Adipocyte (in vitro differentiated cells): ENCODE measurements at regions not wholly inside any gene's neighbourhood (a gene's known extent, or its start where the extent isn't known, plus 50 kb on each side); places are given as distances from the start of the nearest gene placed in this dataset.
"Not testable (repeated sequence)": the region's sequence is repeated elsewhere in the genome, so short reads cannot be mapped to it uniquely, and the experiment has no call there.

Source experiments
- DNase-seq: peaks from one replicate; pipeline ENCODE4 v3.0.0-alpha.2; 2015; ENCODE audit warnings: low read depth
- H3K27me3 ChIP-seq: replicated peaks from 2 replicates; pipeline ENCODE4 v1.7.0; 2013; ENCODE audit warnings: mild to moderate bottlenecking, low read length, moderate library complexity; ENCODE audit not compliant: control insufficient read depth, insufficient read depth
- H3K36me3 ChIP-seq: 2 replicates; pipeline ENCODE4 v1.7.0; 2013; ENCODE audit warnings: low read length, mild to moderate bottlenecking, moderate library complexity; ENCODE audit not compliant: control insufficient read depth, insufficient read depth, severe bottlenecking
- H3K4me1 ChIP-seq: 2 replicates; pipeline ENCODE4 v1.7.0; 2013; ENCODE audit warnings: mild to moderate bottlenecking, low read length, moderate library complexity; ENCODE audit not compliant: control insufficient read depth, insufficient read depth
- H3K4me3 ChIP-seq: 2 replicates; pipeline ENCODE4 v1.7.0; 2013; ENCODE audit warnings: mild to moderate bottlenecking, low read length, moderate library complexity
- H3K9ac ChIP-seq: 2 replicates; pipeline ENCODE4 v1.7.0; 2013; ENCODE audit warnings: mild to moderate bottlenecking, low read length, moderate library complexity
- H3K9me3 ChIP-seq: 2 replicates; pipeline ENCODE4 v1.7.0; 2013; ENCODE audit warnings: mild to moderate bottlenecking, low read length, moderate library complexity; ENCODE audit not compliant: control insufficient read depth

GRCh38 chrX:140229191-140229590, 263.9 kb upstream of the CXorf66 start:
- no peak overlapping the region for H3K9ac ChIP-seq
- no peaks in the 10 kb centered on the region for H3K27me3 ChIP-seq
- H3K4me3 ChIP-seq: no peak overlapping the region
- no peak for DNase-seq
- H3K9me3 ChIP-seq: no peaks in the 10 kb centered on the region
- no peaks in the 10 kb centered on the region for H3K4me1 ChIP-seq
- no peaks in the 10 kb centered on the region for H3K36me3 ChIP-seq

- not testable (repeated sequence) for H3K27me3 ChIP-seq, H3K36me3 ChIP-seq, H3K9ac ChIP-seq, H3K9me3 ChIP-seq, DNase-seq, H3K4me3 ChIP-seq, H3K4me1 ChIP-seq
Measured at GRCh38 chrX:140226037-140226436, 260.7 kb upstream of the CXorf66 start.

GRCh38 chrX:140215894-140216293, 250.6 kb upstream of the CXorf66 start:
- H3K27me3 ChIP-seq, H3K9me3 ChIP-seq, H3K4me1 ChIP-seq, H3K36me3 ChIP-seq, DNase-seq, H3K9ac ChIP-seq, H3K4me3 ChIP-seq: not testable (repeated sequence)

GRCh38 chrX:140214518-140214917, 249.2 kb upstream of the CXorf66 start:
- not testable (repeated sequence) for DNase-seq, H3K27me3 ChIP-seq, H3K9ac ChIP-seq, H3K9me3 ChIP-seq, H3K4me3 ChIP-seq, H3K4me1 ChIP-seq, H3K36me3 ChIP-seq

- no peaks in the 10 kb centered on the region for H3K9me3 ChIP-seq
- no peak overlapping the region for H3K9ac ChIP-seq
- DNase-seq: no peak
- H3K36me3 ChIP-seq: no peaks in the 10 kb centered on the region
- H3K4me1 ChIP-seq: no peaks in the 10 kb centered on the region
- H3K27me3 ChIP-seq: peaks cover under 1% of the 10 kb centered on the region
- H3K4me3 ChIP-seq: no peak overlapping the region
Measured at GRCh38 chrX:140206657-140207056, 241.3 kb upstream of the CXorf66 start.

GRCh38 chrX:140190441-140191108, 225.3 kb upstream of the CXorf66 start:
- Histone ChIP-seq H3K4me3 (no peak overlapping the region), H3K9me3 (no peaks in the 10 kb centered on the region), H3K4me1 (no peaks in the 10 kb centered on the region), H3K27me3 (peaks cover 17% of the 10 kb centered on the region), H3K36me3 (no peaks in the 10 kb centered on the region), H3K9ac (no peak overlapping the region)
- no peak for DNase-seq

- no peak for DNase-seq
- no peaks in the 10 kb centered on the region for H3K4me1 ChIP-seq
- peaks cover 11% of the 10 kb centered on the region for H3K27me3 ChIP-seq
Measured at GRCh38 chrX:140180585-140180984, 215.3 kb upstream of the CXorf66 start.

GRCh38 chrX:140177821-140178220, 212.5 kb upstream of the CXorf66 start:
- H3K9me3 ChIP-seq: no peaks in the 10 kb centered on the region
- H3K9ac ChIP-seq: no peak overlapping the region

More at GRCh38 chrX:140180585-140180984, 215.3 kb upstream of the CXorf66 start:
- Histone ChIP-seq H3K9ac (no peak overlapping the region), H3K9me3 (no peaks in the 10 kb centered on the region), H3K4me3 (no peak overlapping the region), H3K36me3 (no peaks in the 10 kb centered on the region)

GRCh38 chrX:140172401-140172800, 207.1 kb upstream of the CXorf66 start:
- no peak overlapping the region for H3K4me3 ChIP-seq
- H3K4me1 ChIP-seq: no peaks in the 10 kb centered on the region
- no peak overlapping the region for H3K9ac ChIP-seq
- H3K9me3 ChIP-seq: peaks cover 11% of the 10 kb centered on the region
- no peak for DNase-seq
- peaks cover 11% of the 10 kb centered on the region for H3K27me3 ChIP-seq
- no peaks in the 10 kb centered on the region for H3K36me3 ChIP-seq

More at GRCh38 chrX:140177821-140178220, 212.5 kb upstream of the CXorf66 start:
- H3K4me3 ChIP-seq: no peak overlapping the region
- no peaks in the 10 kb centered on the region for H3K36me3 ChIP-seq
- no peak for DNase-seq
- peaks cover 11% of the 10 kb centered on the region for H3K27me3 ChIP-seq
- H3K4me1 ChIP-seq: no peaks in the 10 kb centered on the region

GRCh38 chrX:140167551-140167950, 202.2 kb upstream of the CXorf66 start:
- Histone ChIP-seq H3K9me3 (peaks cover 11% of the 10 kb centered on the region), H3K27me3 (no peaks in the 10 kb centered on the region), H3K36me3 (no peaks in the 10 kb centered on the region), H3K4me1 (no peaks in the 10 kb centered on the region), H3K4me3 (no peak overlapping the region), H3K9ac (no peak overlapping the region)
- DNase-seq: no peak

GRCh38 chrX:140165849-140166248, 200.5 kb upstream of the CXorf66 start:
- peaks cover 4% of the 10 kb centered on the region for H3K27me3 ChIP-seq
- H3K4me1 ChIP-seq: no peaks in the 10 kb centered on the region
- no peaks in the 10 kb centered on the region for H3K36me3 ChIP-seq
- no peak overlapping the region for H3K9ac ChIP-seq
- H3K9me3 ChIP-seq: no peaks in the 10 kb centered on the region
- no peak overlapping the region for H3K4me3 ChIP-seq
- DNase-seq: no peak

- H3K4me1 ChIP-seq: no peaks in the 10 kb centered on the region
- DNase-seq: no peak
Measured at GRCh38 chrX:140164391-140164790, 199.1 kb upstream of the CXorf66 start.

More at GRCh38 chrX:140164391-140164790, 199.1 kb upstream of the CXorf66 start:
- no peaks in the 10 kb centered on the region for H3K36me3 ChIP-seq
- no peak overlapping the region for H3K4me3 ChIP-seq
- no peak overlapping the region for H3K9ac ChIP-seq
- peaks cover 8% of the 10 kb centered on the region for H3K27me3 ChIP-seq
- no peaks in the 10 kb centered on the region for H3K9me3 ChIP-seq
